SIG-M5 treated with dmso at 0.1 percent for 504 hours (cell line): ENCODE measurements at regions not wholly inside any gene's neighbourhood (a gene's known extent, or its start where the extent isn't known, plus 50 kb on each side); places are given as distances from the start of the nearest gene placed in this dataset.

Experiments
- DNase-seq: peaks from one replicate; lab custom pipeline; 2025; ENCODE audit not compliant: unreplicated experiment; lab: John Stamatoyannopoulos, UW

GRCh38 chr7:54476609-54477008, 65.6 kb upstream of the VSTM2A start:
- DNase-seq = no peak

- DNase-seq = no peak
These were observed 65.1 kb upstream of the VSTM2A start for GRCh38 chr7:54477083-54477482.

- no peak for DNase-seq
These were observed 58.7 kb upstream of the VSTM2A start for GRCh38 chr7:54483523-54483922.

GRCh38 chr7:54485044-54485443, 57.1 kb upstream of the VSTM2A start:
- no peak for DNase-seq
